HepG2 (cell line): ENCODE measurements at regions not wholly inside any gene's neighbourhood (a gene's known extent, or its start where the extent isn't known, plus 50 kb on each side); places are given as distances from the start of the nearest gene placed in this dataset.

ENCODE experiments used
- ATAC-seq: fragments of 200-7000 bp; cut with Tn5 transposase; 3 replicates; pipeline ENCODE4 v1.9.1; 2020; ENCODE audit warnings: mild to moderate bottlenecking, moderate library complexity
- BruUV-seq: library from RNA; stranded (reverse); fragments of 400-500 nt; replicated peaks from 2 replicates; lab custom pipeline; 2021; lab: Mats Ljungman, UMichigan
- CTCF ChIA-PET: fragments of 300-600 bp; formaldehyde crosslinking; extraction: SDS; loops from one replicate; lab custom pipeline; 2021; ENCODE audit warnings: low total read pairs, inconsistent platforms, low intra/inter-chr PET ratio; lab: Yijun Ruan, JAX
- POLR2A ChIA-PET: fragments of 350-600 bp; sonication (Branson Sonifier 250); formaldehyde crosslinking; loops from one replicate; lab custom pipeline; 2020; ENCODE audit warnings: antibody characterized with exemption, inconsistent platforms; lab: Yijun Ruan, JAX
- DNase-seq: peaks from one replicate; pipeline ENCODE4 v3.0.0-alpha.2; 2015; ENCODE audit warnings: low spot score
- FAIRE-seq: peaks from 3 replicates; lab custom pipeline; 2011; peaks lifted over from hg19 to GRCh38; lab: Jason Lieb, UNC
- H2AFZ ChIP-seq: one replicate; pipeline ENCODE4 v1.6.1; 2011; ENCODE audit warnings: low read length, inconsistent platforms
- H3K27ac ChIP-seq: fragments of 300-600 bp; 3 replicates; pipeline ENCODE4 v1.8.0; 2011; ENCODE audit warnings: mixed run types, mild to moderate bottlenecking, mixed read lengths, low read length, inconsistent platforms; ENCODE audit not compliant: insufficient read depth; ENCODE audit errors: extremely low read length
- H3K27me3 ChIP-seq, 2 experiments: fragments of 200-600 bp in 1 of 2; 2 replicates in 1 of 2; 3 replicates in 1 of 2; pipeline versions ENCODE4 v1.6.0 to v1.8.0; 2011; ENCODE audit warnings: low read length in 2 of 2, mild to moderate bottlenecking in 2 of 2, moderate library complexity in 2 of 2, inconsistent platforms in 1 of 2; ENCODE audit not compliant: insufficient read depth in 2 of 2, control insufficient read depth in 1 of 2
- H3K36me3 ChIP-seq, 2 experiments: fragments of 200-600 bp in 1 of 2; replicated peaks in 1 of 2; 2 replicates in 1 of 2; 3 replicates in 1 of 2; pipeline versions ENCODE4 v1.5.1 to v1.8.0; 2011; ENCODE audit warnings: low read length in 2 of 2, inconsistent platforms in 1 of 2; ENCODE audit not compliant: insufficient read depth in 2 of 2, control insufficient read depth in 1 of 2
- H3K4me1 ChIP-seq: 2 replicates; pipeline ENCODE4 v1.5.1; 2012; ENCODE audit warnings: low read length, inconsistent platforms; ENCODE audit not compliant: insufficient read depth
- H3K4me2 ChIP-seq: 2 replicates; pipeline ENCODE4 v1.6.0; 2011; ENCODE audit warnings: low read depth, low read length, inconsistent platforms
- H3K4me3 ChIP-seq, 3 experiments: fragments of 200-600 bp in 1 of 3; sonication (generic), shearing (Covaris generic) in 1 of 3; replicated peaks in 1 of 3; 2 replicates each; pipeline ENCODE4 v1.5.1; 2011 to 2016; ENCODE audit warnings: low read length in 3 of 3, inconsistent platforms in 2 of 3, low read depth in 2 of 3, mild to moderate bottlenecking in 2 of 3, control low read depth in 1 of 3, mixed read lengths in 1 of 3; ENCODE audit not compliant: insufficient read depth in 1 of 3
- H3K79me2 ChIP-seq: one replicate; pipeline ENCODE4 v1.6.1; 2011; ENCODE audit warnings: low read length, inconsistent platforms; ENCODE audit not compliant: insufficient read depth
- H3K9ac ChIP-seq: 2 replicates; pipeline ENCODE4 v1.6.0; 2011; ENCODE audit warnings: mild to moderate bottlenecking, low read depth, low read length, inconsistent platforms; ENCODE audit not compliant: insufficient read depth
- H3K9me3 ChIP-seq: 2 replicates; pipeline ENCODE4 v1.5.1; 2012; ENCODE audit warnings: mild to moderate bottlenecking, low read length
- H4K20me1 ChIP-seq: 2 replicates; pipeline ENCODE4 v1.6.0; 2011; ENCODE audit warnings: inconsistent platforms, mild to moderate bottlenecking, low read length, moderate library complexity; ENCODE audit not compliant: insufficient read depth
- ARNT ChIP-seq: fragments of 450-650 bp; IDR thresholded peaks from 2 replicates; pipeline ENCODE4 v1.6.1; 2017
- FOXA1 ChIP-seq, 2 experiments: fragments of 450-650 bp in 1 of 2; sonication (generic) in 1 of 2; formaldehyde crosslinking in 1 of 2; IDR thresholded peaks; 2 replicates each; pipeline versions ENCODE4 v1.4.0 to v1.6.1; 2016 to 2020; ENCODE audit warnings: missing genetic modification reagents in 1 of 2
- HIC2 ChIP-seq: sonication (generic); formaldehyde crosslinking; IDR thresholded peaks from 2 replicates; pipeline ENCODE4 v1.9.0; 2022; ENCODE audit warnings: low read depth, missing genetic modification reagents
- MBD4 ChIP-seq: IDR thresholded peaks from 2 replicates; pipeline ENCODE4 v1.6.1; 2012; ENCODE audit warnings: low read length, inconsistent platforms, borderline replicate concordance
- MIER3 ChIP-seq: IDR thresholded peaks from 2 replicates; pipeline ENCODE4 v1.6.1; 2016; ENCODE audit warnings: missing compliant biosample characterization, borderline replicate concordance
- NKX3-1 ChIP-seq: sonication (generic); formaldehyde crosslinking; IDR thresholded peaks from 2 replicates; pipeline ENCODE4 v1.5.0; 2020; ENCODE audit warnings: missing genetic modification reagents
- NR1H2 ChIP-seq: sonication (generic); formaldehyde crosslinking; IDR thresholded peaks from 2 replicates; pipeline ENCODE4 v1.8.1; 2022; ENCODE audit warnings: low read depth, missing genetic modification reagents, borderline replicate concordance
- PHF21A ChIP-seq: sonication (generic); formaldehyde crosslinking; IDR thresholded peaks from 2 replicates; pipeline ENCODE4 v1.5.0; 2020; ENCODE audit warnings: mild to moderate bottlenecking, missing genetic modification reagents
- RBFOX2 ChIP-seq: fragments of 200-400 bp; formaldehyde crosslinking; IDR thresholded peaks from 2 replicates; pipeline ENCODE4 v1.6.1; 2017; ENCODE audit warnings: low read depth, mild to moderate bottlenecking, low read length
- RFX3 ChIP-seq: IDR thresholded peaks from 2 replicates; pipeline ENCODE4 v1.6.1; 2016; ENCODE audit warnings: missing biosample characterization, missing genetic modification reagents
- SALL2 ChIP-seq: sonication (generic); formaldehyde crosslinking; IDR thresholded peaks from 2 replicates; pipeline ENCODE4 v1.8.1; 2023; ENCODE audit warnings: mild to moderate bottlenecking, missing genetic modification reagents, inconsistent platforms
- SOX5 ChIP-seq: IDR thresholded peaks from 2 replicates; pipeline ENCODE4 v1.6.1; 2016; ENCODE audit warnings: borderline replicate concordance
- SRY ChIP-seq: sonication (generic); formaldehyde crosslinking; IDR thresholded peaks from 2 replicates; pipeline ENCODE4 v1.8.0; 2022; ENCODE audit warnings: mild to moderate bottlenecking, missing genetic modification reagents
- TFE3 ChIP-seq: IDR thresholded peaks from 2 replicates; pipeline ENCODE4 v1.6.1; 2016
- USF2 ChIP-seq, 2 experiments: sonication (generic) in 1 of 2; formaldehyde crosslinking in 1 of 2; IDR thresholded peaks; 2 replicates each; pipeline versions ENCODE4 v1.5.1 to v1.6.1; 2011 to 2020; ENCODE audit warnings: borderline replicate concordance in 1 of 2, low read depth in 1 of 2, low read length in 1 of 2, mild to moderate bottlenecking in 1 of 2, missing genetic modification reagents in 1 of 2, moderate library complexity in 1 of 2
- ZNF136 ChIP-seq: sonication (generic); formaldehyde crosslinking; IDR thresholded peaks from 2 replicates; pipeline ENCODE4 v1.8.1; 2022; ENCODE audit warnings: low read depth, mild to moderate bottlenecking, moderate library complexity, missing genetic modification reagents
- ZNF235 ChIP-seq: sonication (generic); formaldehyde crosslinking; IDR thresholded peaks from 2 replicates; pipeline ENCODE4 v1.8.1; 2023; ENCODE audit warnings: mild to moderate bottlenecking, missing genetic modification reagents, borderline replicate concordance
- ZNF558 ChIP-seq: sonication (generic); formaldehyde crosslinking; IDR thresholded peaks from 2 replicates; pipeline ENCODE4 v1.9.0; 2022; ENCODE audit warnings: mild to moderate bottlenecking, missing genetic modification reagents, borderline replicate concordance
- ZNF569 ChIP-seq: sonication (generic); formaldehyde crosslinking; IDR thresholded peaks from 2 replicates; pipeline ENCODE4 v1.5.0; 2020; ENCODE audit warnings: mild to moderate bottlenecking, missing genetic modification reagents, moderate library complexity, borderline replicate concordance
- ZNF672 ChIP-seq: sonication (generic); formaldehyde crosslinking; IDR thresholded peaks from 2 replicates; pipeline ENCODE4 v1.8.1; 2022; ENCODE audit warnings: missing genetic modification reagents
- WGBS: methylation state at CpG from one replicate; pipeline ENCODE4 v1.1.6; 2017; ENCODE audit warnings: low lambda C conversion rate; 5-methylcytosine and 5-hydroxymethylcytosine counted together
- in situ Hi-C: cut with HindIII; loops from 2 replicates; pipeline ENCODE4 v1.10.0; 2017; ENCODE audit warnings: low pct_unique_long_range_greater_than_20kb; ENCODE audit not compliant: extremely low pct_ligation_motif_present
- intact Hi-C: fragments of 100-400 bp; cut with micrococcal nuclease; formaldehyde crosslinking; loops from one replicate; pipeline ENCODE4 v1.10.0; 2022; ENCODE audit not compliant: unreplicated experiment

DNA sequence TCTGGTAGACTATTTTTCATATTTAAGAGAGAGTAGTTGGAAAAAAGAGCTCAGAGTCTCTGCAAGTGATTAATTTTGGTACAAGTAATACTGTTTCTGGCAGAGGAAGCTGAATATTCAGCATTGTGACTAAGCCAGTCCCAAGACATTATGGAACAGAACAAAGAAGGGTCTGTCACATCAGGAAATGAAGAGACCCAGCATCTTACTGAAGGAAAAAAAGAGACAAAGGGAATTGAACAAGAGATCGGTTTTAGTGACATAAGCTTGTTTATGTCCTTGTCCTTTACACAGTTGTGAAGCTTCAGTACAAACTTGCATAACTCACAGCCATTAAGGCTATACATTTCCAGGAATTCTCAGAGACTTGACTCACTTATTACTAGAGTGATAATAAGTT, 568.5 kb upstream of the SLC8A1 start:
- H3K4me2 ChIP-seq = no peak overlapping the region
- no peaks in the 10 kb centered on the region for H3K27me3 ChIP-seq
- H3K36me3 ChIP-seq = no peaks in the 10 kb centered on the region
- 0% methylated on average over 1 of the region's 1 CpG for WGBS
- FAIRE-seq (no peak), ATAC-seq (no peak), DNase-seq (no peak)
- H3K4me1 ChIP-seq = no peaks in the 10 kb centered on the region
- H3K79me2 ChIP-seq = no peaks in the 10 kb centered on the region
- no peak overlapping the region for H3K9ac ChIP-seq
- H3K9me3 ChIP-seq = no peaks in the 10 kb centered on the region
- ChIA-PET CTCF (no interaction called here), POLR2A (no interaction called here)
- intact Hi-C loops (no loop called here), in situ Hi-C loops (no loop called here)
- H3K4me3 ChIP-seq = no peak overlapping the region
- no peak overlapping the region for H3K27ac ChIP-seq
- no TSS peak for BruUV-seq
- no peak for TF ChIP-seq MBD4
- TF ChIP-seq ZNF672 (CRISPR knock-in tag) = no peak
- no peak for TF ChIP-seq ZNF569 (CRISPR knock-in tag)
- no peak for TF ChIP-seq ZNF136 (CRISPR knock-in tag)
- TF ChIP-seq NKX3-1 (CRISPR knock-in tag) = no peak
- no peak for TF ChIP-seq RBFOX2
- no peak for TF ChIP-seq ARNT
- TF ChIP-seq RFX3 (CRISPR knock-in tag) = no peak
- no peak for TF ChIP-seq SRY
- no peak for TF ChIP-seq PHF21A (CRISPR knock-in tag)
- TF ChIP-seq SOX5 = no peak
- TF ChIP-seq ZNF558 = no peak
- TF ChIP-seq HIC2 (CRISPR knock-in tag) = no peak
- TF ChIP-seq SALL2 (CRISPR knock-in tag) = no peak
- TF ChIP-seq ZNF235 (CRISPR knock-in tag) = no peak
- TF ChIP-seq MIER3 = no peak
- TF ChIP-seq FOXA1 (IDR thresholded peaks at IDR 0.05) = no peak
- TF ChIP-seq FOXA1 (CRISPR knock-in tag; IDR thresholded peaks at IDR 0.05) = no peak
- no peak for TF ChIP-seq USF2 (IDR thresholded peaks at IDR 0.05; ENCODE audit: low read depth, low read length)
- no peak for TF ChIP-seq USF2 (CRISPR knock-in tag; IDR thresholded peaks at IDR 0.05; ENCODE audit: borderline replicate concordance)
- no peak for TF ChIP-seq NR1H2 (CRISPR knock-in tag)
- TF ChIP-seq TFE3 (CRISPR knock-in tag) = no peak
- no peak overlapping the region for H2AFZ ChIP-seq
- no peaks in the 10 kb centered on the region for H4K20me1 ChIP-seq
